Ishikawa (cell line): ENCODE measurements at regions not wholly inside any gene's neighbourhood (a gene's known extent, or its start where the extent isn't known, plus 50 kb on each side); places are given as distances from the start of the nearest gene placed in this dataset.

Source experiments
- CEBPB ChIP-seq: IDR thresholded peaks from 2 replicates; pipeline ENCODE4 v1.6.1; 2012
- CREB1 ChIP-seq: IDR thresholded peaks from 2 replicates; pipeline ENCODE4 v1.6.1; 2012; ENCODE audit warnings: low read depth
- EGR1 ChIP-seq: IDR thresholded peaks from 2 replicates; pipeline ENCODE4 v1.6.1; 2012
- EP300 ChIP-seq: IDR thresholded peaks from 2 replicates; pipeline ENCODE4 v1.6.1; 2012; ENCODE audit warnings: borderline replicate concordance
- FOXM1 ChIP-seq: IDR thresholded peaks from 2 replicates; pipeline ENCODE4 v1.6.1; 2012; ENCODE audit warnings: low read depth, borderline replicate concordance
- NFIC ChIP-seq: IDR thresholded peaks from 2 replicates; pipeline ENCODE4 v1.6.1; 2012
- RAD21 ChIP-seq: IDR thresholded peaks from 2 replicates; pipeline ENCODE4 v1.6.1; 2012; ENCODE audit warnings: low read depth
- REST ChIP-seq: IDR thresholded peaks from 2 replicates; pipeline ENCODE4 v1.6.1; 2012; ENCODE audit warnings: low read depth, mild to moderate bottlenecking
- TAF1 ChIP-seq: IDR thresholded peaks from 2 replicates; pipeline ENCODE4 v1.6.1; 2012; ENCODE audit warnings: low read depth, mild to moderate bottlenecking
- TCF12 ChIP-seq: IDR thresholded peaks from 2 replicates; pipeline ENCODE4 v1.6.1; 2012; ENCODE audit warnings: low read depth
- TEAD4 ChIP-seq: IDR thresholded peaks from 2 replicates; pipeline ENCODE4 v1.6.1; 2012
- USF1 ChIP-seq: IDR thresholded peaks from 2 replicates; pipeline ENCODE4 v1.6.1; 2012
- YY1 ChIP-seq: IDR thresholded peaks from 2 replicates; pipeline ENCODE4 v1.6.1; 2012; ENCODE audit warnings: low read depth
- ZBTB7A ChIP-seq: IDR thresholded peaks from 2 replicates; pipeline ENCODE4 v1.6.1; 2012; ENCODE audit warnings: low read depth
- TF ChIP-seq, protein P1 (sequence below): IDR thresholded peaks from 2 replicates; pipeline ENCODE4 v1.6.1; 2012

- TF ChIP-seq CREB1 (no peak), YY1 (no peak), REST (no peak), TEAD4 (no peak), TAF1 (no peak), NFIC (no peak), RAD21 (no peak), FOXM1 (no peak), EGR1 (no peak), CEBPB (no peak)
- TF ChIP-seq, protein P1, sequence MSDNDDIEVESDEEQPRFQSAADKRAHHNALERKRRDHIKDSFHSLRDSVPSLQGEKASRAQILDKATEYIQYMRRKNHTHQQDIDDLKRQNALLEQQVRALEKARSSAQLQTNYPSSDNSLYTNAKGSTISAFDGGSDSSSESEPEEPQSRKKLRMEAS, result no peak
These were observed 83.3 kb upstream of the KIT start for GRCh38 chr4:54574500-54574899.

DNA sequence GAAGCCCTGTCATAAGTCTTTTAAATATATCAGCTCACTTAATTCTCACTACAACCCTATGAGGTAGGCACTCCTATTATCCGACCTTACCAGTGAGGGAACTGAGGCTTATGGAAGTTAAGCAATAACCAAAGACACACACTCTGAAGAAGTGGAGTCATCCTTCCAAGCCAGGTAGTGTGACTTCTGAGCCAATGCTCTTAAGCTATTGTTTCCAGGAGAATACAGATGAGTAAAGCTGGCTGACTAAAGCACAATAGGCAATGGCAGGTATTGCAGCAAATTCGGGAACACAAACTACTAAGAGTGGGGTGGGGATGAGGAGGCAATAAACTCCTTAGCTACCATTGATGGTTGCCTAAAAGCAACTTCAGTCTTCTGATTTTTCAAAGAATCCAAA lies 81.8 kb upstream of the KIT start:
- TF ChIP-seq FOXM1 (no peak), RAD21 (no peak), USF1 (no peak), TEAD4 (no peak), EP300 (no peak)

DNA sequence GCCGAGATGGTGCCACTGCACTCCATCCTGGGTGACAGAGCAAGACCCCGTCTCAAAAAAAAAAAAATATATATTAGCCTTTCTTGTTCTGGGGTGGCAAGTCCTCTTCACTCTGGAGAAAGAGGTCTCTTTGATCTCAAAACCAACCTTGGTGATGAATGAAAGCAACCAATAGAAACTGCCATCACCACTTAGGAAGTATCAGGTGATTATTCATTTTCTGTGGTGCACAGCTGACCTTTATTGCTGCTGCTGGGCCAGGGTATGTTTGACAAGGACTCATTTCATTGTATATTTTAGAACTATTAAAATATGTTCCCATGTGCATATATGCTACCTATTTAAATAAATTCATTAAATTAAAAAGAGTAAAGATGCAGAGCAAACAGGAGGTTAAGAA lies 76.0 kb upstream of the KIT start:
- no peak for TF ChIP-seq CEBPB
- TF ChIP-seq RAD21, result no peak
- no peak for TF ChIP-seq EP300
- TF ChIP-seq REST, result no peak
- TF ChIP-seq ZBTB7A, result no peak
- TF ChIP-seq TCF12, result no peak
- no peak for TF ChIP-seq FOXM1
- TF ChIP-seq EGR1, result no peak
- no peak for TF ChIP-seq TAF1
- no peak for TF ChIP-seq YY1
- TF ChIP-seq TEAD4, result no peak
- no peak for TF ChIP-seq CREB1
- no peak for TF ChIP-seq USF1
- TF ChIP-seq NFIC, result no peak
- TF ChIP-seq, protein P1, result no peak

DNA sequence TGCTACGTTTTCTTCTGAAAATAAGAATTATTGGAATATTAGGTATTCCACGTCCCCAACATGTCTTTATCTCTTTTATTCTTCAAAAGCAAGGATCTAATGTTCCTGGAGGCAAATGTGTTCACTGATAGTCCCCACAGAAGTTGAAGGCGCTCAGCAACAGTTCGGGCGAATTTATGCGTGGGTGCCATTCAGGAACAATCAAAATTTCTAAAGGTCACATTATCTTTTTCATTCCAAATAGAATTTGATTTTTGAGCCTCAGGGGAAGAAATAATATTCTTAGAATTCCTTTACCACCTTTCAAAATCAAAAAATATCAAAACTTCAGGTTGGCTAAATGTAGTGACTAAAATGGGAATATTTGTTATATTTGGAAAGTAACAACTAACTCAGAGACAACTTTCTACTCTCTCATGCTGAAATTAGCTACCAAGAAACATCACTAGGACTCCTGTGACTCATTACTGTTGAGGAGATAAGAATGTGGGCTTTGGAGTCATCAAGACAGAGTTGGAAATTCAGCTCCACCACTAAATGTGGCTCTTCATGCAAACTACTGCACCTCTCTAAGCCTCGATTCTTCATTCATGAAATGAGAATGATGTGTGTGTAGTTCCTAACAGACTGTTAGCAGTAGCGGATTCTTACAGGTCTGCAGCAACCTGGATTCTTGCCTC lies 72.3 kb upstream of the KIT start:
- TF ChIP-seq TAF1 (no peak), REST (no peak), CREB1 (no peak), EGR1 (no peak), TEAD4 (no peak), RAD21 (no peak), FOXM1 (no peak), CEBPB (no peak), NFIC (no peak), EP300 (no peak), YY1 (no peak), ZBTB7A (no peak), USF1 (no peak), TCF12 (no peak)
- TF ChIP-seq, protein P1, result no peak
